SK-N-SH treated with all-trans-retinoic acid at 6 μM for 48 hours (cell line): ENCODE measurements at regions not wholly inside any gene's neighbourhood (a gene's known extent, or its start where the extent isn't known, plus 50 kb on each side); places are given as distances from the start of the nearest gene placed in this dataset.

ENCODE experiments used
- ARNTL ChIP-seq: fragments of 450-650 bp; formaldehyde crosslinking; IDR thresholded peaks from 2 replicates; pipeline ENCODE4 v1.5.0; 2020; ENCODE audit warnings: low read depth, mild to moderate bottlenecking, moderate library complexity, borderline replicate concordance
- ESRRG ChIP-seq: fragments of 250-450 bp; sonication (Bioruptor Pico); IDR thresholded peaks from 2 replicates; pipeline ENCODE4 v1.6.1; 2021; ENCODE audit warnings: mild to moderate bottlenecking
- GLIS3 ChIP-seq: fragments of 250-450 bp; sonication (Bioruptor Pico); IDR thresholded peaks from 2 replicates; pipeline ENCODE4 v1.5.0; 2020; ENCODE audit warnings: mild to moderate bottlenecking, moderate library complexity
- ISL1 ChIP-seq: fragments of 250-450 bp; sonication (Bioruptor Pico); IDR thresholded peaks from 2 replicates; pipeline ENCODE4 v2.1.2; 2022; ENCODE audit warnings: mild to moderate bottlenecking, moderate library complexity
- OSR1 ChIP-seq: fragments of 250-450 bp; sonication (Bioruptor Pico); IDR thresholded peaks from 2 replicates; pipeline ENCODE4 v1.8.0; 2022; ENCODE audit warnings: moderate library complexity, mild to moderate bottlenecking, inconsistent platforms
- PATZ1 ChIP-seq: fragments of 250-450 bp; sonication (Bioruptor Pico); IDR thresholded peaks from 2 replicates; pipeline ENCODE4 v1.8.0; 2020; ENCODE audit warnings: mild to moderate bottlenecking, moderate library complexity, borderline replicate concordance
- PPARA ChIP-seq: fragments of 250-450 bp; sonication (Bioruptor Pico); IDR thresholded peaks from 2 replicates; pipeline ENCODE4 v1.5.0; 2020; ENCODE audit warnings: mild to moderate bottlenecking, borderline replicate concordance
- RARB ChIP-seq: fragments of 250-450 bp; sonication (Bioruptor Pico); IDR thresholded peaks from 2 replicates; pipeline ENCODE4 v1.8.0; 2021; ENCODE audit warnings: mild to moderate bottlenecking, moderate library complexity
- TCF4 ChIP-seq: fragments of 250-450 bp; sonication (Bioruptor Pico); IDR thresholded peaks from 2 replicates; pipeline ENCODE4 v1.8.0; 2021; ENCODE audit warnings: mild to moderate bottlenecking, moderate library complexity, borderline replicate concordance
- ZFP30 ChIP-seq: fragments of 450-650 bp; formaldehyde crosslinking; IDR thresholded peaks from 2 replicates; pipeline ENCODE4 v1.5.0; 2022; ENCODE audit warnings: mild to moderate bottlenecking, moderate library complexity
- ZNF70 ChIP-seq: fragments of 450-650 bp; formaldehyde crosslinking; IDR thresholded peaks from 2 replicates; pipeline ENCODE4 v1.5.0; 2020; ENCODE audit warnings: mild to moderate bottlenecking, moderate library complexity
- TF ChIP-seq, protein P1 (sequence below): fragments of 250-450 bp; sonication (Bioruptor Pico); IDR thresholded peaks from 2 replicates; pipeline ENCODE4 v1.5.1; 2020; ENCODE audit warnings: low read depth, mild to moderate bottlenecking, moderate library complexity
- TF ChIP-seq, protein P2 (sequence below): fragments of 250-450 bp; sonication (Bioruptor Pico); IDR thresholded peaks from 2 replicates; pipeline ENCODE4 v1.5.0; 2020; ENCODE audit warnings: mild to moderate bottlenecking, moderate library complexity

GRCh38 chr3:73925011-73925410 lies 300.3 kb upstream of the PDZRN3 start:
- no peak for TF ChIP-seq ZNF70 (CRISPR knock-in tag)
- no peak for TF ChIP-seq TCF4 (CRISPR knock-in tag)
- TF ChIP-seq ZFP30 (CRISPR knock-in tag): no peak
- TF ChIP-seq, protein P1, sequence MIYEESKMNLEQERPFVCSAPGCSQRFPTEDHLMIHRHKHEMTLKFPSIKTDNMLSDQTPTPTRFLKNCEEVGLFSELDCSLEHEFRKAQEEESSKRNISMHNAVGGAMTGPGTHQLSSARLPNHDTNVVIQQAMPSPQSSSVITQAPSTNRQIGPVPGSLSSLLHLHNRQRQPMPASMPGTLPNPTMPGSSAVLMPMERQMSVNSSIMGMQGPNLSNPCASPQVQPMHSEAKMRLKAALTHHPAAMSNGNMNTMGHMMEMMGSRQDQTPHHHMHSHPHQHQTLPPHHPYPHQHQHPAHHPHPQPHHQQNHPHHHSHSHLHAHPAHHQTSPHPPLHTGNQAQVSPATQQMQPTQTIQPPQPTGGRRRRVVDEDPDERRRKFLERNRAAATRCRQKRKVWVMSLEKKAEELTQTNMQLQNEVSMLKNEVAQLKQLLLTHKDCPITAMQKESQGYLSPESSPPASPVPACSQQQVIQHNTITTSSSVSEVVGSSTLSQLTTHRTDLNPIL (CRISPR knock-in tag): no peak
- no peak for TF ChIP-seq ESRRG (CRISPR knock-in tag)
- no peak for TF ChIP-seq PPARA
- TF ChIP-seq OSR1 (CRISPR knock-in tag): no peak
- TF ChIP-seq GLIS3 (CRISPR knock-in tag): no peak
- TF ChIP-seq RARB (CRISPR knock-in tag): no peak
- no peak for TF ChIP-seq ARNTL (CRISPR knock-in tag)
- TF ChIP-seq PATZ1: no peak
- no peak for TF ChIP-seq ISL1
- TF ChIP-seq, protein P2, sequence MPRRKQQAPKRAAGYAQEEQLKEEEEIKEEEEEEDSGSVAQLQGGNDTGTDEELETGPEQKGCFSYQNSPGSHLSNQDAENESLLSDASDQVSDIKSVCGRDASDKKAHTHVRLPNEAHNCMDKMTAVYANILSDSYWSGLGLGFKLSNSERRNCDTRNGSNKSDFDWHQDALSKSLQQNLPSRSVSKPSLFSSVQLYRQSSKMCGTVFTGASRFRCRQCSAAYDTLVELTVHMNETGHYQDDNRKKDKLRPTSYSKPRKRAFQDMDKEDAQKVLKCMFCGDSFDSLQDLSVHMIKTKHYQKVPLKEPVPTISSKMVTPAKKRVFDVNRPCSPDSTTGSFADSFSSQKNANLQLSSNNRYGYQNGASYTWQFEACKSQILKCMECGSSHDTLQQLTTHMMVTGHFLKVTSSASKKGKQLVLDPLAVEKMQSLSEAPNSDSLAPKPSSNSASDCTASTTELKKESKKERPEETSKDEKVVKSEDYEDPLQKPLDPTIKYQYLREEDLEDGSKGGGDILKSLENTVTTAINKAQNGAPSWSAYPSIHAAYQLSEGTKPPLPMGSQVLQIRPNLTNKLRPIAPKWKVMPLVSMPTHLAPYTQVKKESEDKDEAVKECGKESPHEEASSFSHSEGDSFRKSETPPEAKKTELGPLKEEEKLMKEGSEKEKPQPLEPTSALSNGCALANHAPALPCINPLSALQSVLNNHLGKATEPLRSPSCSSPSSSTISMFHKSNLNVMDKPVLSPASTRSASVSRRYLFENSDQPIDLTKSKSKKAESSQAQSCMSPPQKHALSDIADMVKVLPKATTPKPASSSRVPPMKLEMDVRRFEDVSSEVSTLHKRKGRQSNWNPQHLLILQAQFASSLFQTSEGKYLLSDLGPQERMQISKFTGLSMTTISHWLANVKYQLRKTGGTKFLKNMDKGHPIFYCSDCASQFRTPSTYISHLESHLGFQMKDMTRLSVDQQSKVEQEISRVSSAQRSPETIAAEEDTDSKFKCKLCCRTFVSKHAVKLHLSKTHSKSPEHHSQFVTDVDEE (CRISPR knock-in tag): no peak
